HCT116 (cell line): ENCODE measurements at regions not wholly inside any gene's neighbourhood (a gene's known extent, or its start where the extent isn't known, plus 50 kb on each side); places are given as distances from the start of the nearest gene placed in this dataset.

Experiments
- ATAC-seq: fragments of 200-7000 bp; cut with Tn5 transposase; 2 replicates; pipeline ENCODE4 v1.9.1; 2020; ENCODE audit warnings: mild to moderate bottlenecking, moderate library complexity
- BruUV-seq: library from RNA; stranded (reverse); fragments of 400-500 nt; replicated peaks from 2 replicates; lab custom pipeline; 2021; lab: Mats Ljungman, UMichigan
- CTCF ChIA-PET: fragments of 300-600 bp; sonication (Branson Sonifier 250); formaldehyde crosslinking; loops from one replicate; lab custom pipeline; 2021; ENCODE audit warnings: antibody characterized with exemption; lab: Charles Lee
- POLR2A ChIA-PET: fragments of 300-600, 350-600 bp; sonication (Branson Sonifier 250); formaldehyde crosslinking; loops from one replicate; lab custom pipeline; 2021; ENCODE audit warnings: antibody characterized with exemption; lab: Charles Lee
- RAD21 ChIA-PET, 2 experiments: fragments of 300-600 bp; sonication (Branson Sonifier 250); formaldehyde crosslinking; loops; one replicate each; lab custom pipeline; 2023; ENCODE audit warnings: low total read pairs in 2 of 2; ENCODE audit not compliant: uncharacterized antibody in 2 of 2, unreplicated experiment in 2 of 2, low non-redundant PET in 1 of 2; lab: Charles Lee
- DNase-seq: peaks from one replicate; pipeline ENCODE4 v3.0.0-alpha.2; 2010; ENCODE audit warnings: low read depth, low spot score
- H2AFZ ChIP-seq: fragments of 200-600 bp; shearing (Covaris generic), sonication (generic); 2 replicates; pipeline ENCODE4 v1.6.1; 2017; ENCODE audit warnings: low read depth, mixed run types, mixed read lengths, antibody characterized with exemption, low read length; ENCODE audit not compliant: poor library complexity, severe bottlenecking
- H3K27ac ChIP-seq: 2 replicates; pipeline ENCODE4 v1.5.1; 2012; ENCODE audit warnings: low read depth, low read length
- H3K27me3 ChIP-seq: fragments of 200-600 bp; sonication (generic); 2 replicates; pipeline ENCODE4 v1.6.1; 2016; ENCODE audit warnings: mixed run types, low read length, mixed read lengths; ENCODE audit not compliant: insufficient read depth
- H3K36me3 ChIP-seq, 2 experiments: fragments of 200-500 bp in 1 of 2; fragments of 200-600 bp in 1 of 2; sonication (Bioruptor generic) in 1 of 2; sonication (generic) in 1 of 2; 2 replicates each; pipeline versions ENCODE4 v1.5.1 to v1.6.1; 2014 to 2016; ENCODE audit warnings: low read length in 2 of 2, inconsistent platforms in 1 of 2, mixed read lengths in 1 of 2, mixed run types in 1 of 2; ENCODE audit not compliant: insufficient read depth in 2 of 2, control insufficient read depth in 1 of 2
- H3K4me1 ChIP-seq, 2 experiments: fragments of 200-600 bp in 1 of 2; sonication (generic) in 1 of 2; 2 replicates each; pipeline versions ENCODE4 v1.5.1 to v1.6.1; 2012 to 2017; ENCODE audit warnings: low read length in 2 of 2, inconsistent platforms in 1 of 2, mild to moderate bottlenecking in 1 of 2, mixed read lengths in 1 of 2, mixed run types in 1 of 2, moderate library complexity in 1 of 2; ENCODE audit not compliant: insufficient read depth in 2 of 2, control insufficient read depth in 1 of 2
- H3K4me2 ChIP-seq: fragments of 200-600 bp; sonication (generic); 2 replicates; pipeline ENCODE4 v1.6.1; 2017; ENCODE audit warnings: mixed run types, low read length, mixed read lengths
- H3K4me3 ChIP-seq, 2 experiments: fragments of 200-600 bp in 1 of 2; sonication (generic) in 1 of 2; replicated peaks in 1 of 2; 2 replicates each; pipeline ENCODE4 v1.5.1; 2011 to 2016; ENCODE audit warnings: low read length in 2 of 2, control low read depth in 1 of 2, low read depth in 1 of 2, mild to moderate bottlenecking in 1 of 2, mixed read lengths in 1 of 2, mixed run types in 1 of 2
- H3K79me2 ChIP-seq: fragments of 200-600 bp; sonication (generic); 2 replicates; pipeline ENCODE4 v1.6.1; 2017; ENCODE audit warnings: mild to moderate bottlenecking, mixed run types, low read length, moderate library complexity, mixed read lengths; ENCODE audit not compliant: insufficient read depth
- H3K9ac ChIP-seq: fragments of 200-600 bp; sonication (generic); 2 replicates; pipeline ENCODE4 v1.6.1; 2016; ENCODE audit warnings: low read length, mixed read lengths
- H3K9me2 ChIP-seq: fragments of 200-600 bp; sonication (generic), shearing (Covaris generic); 2 replicates; pipeline ENCODE4 v1.6.1; 2017; ENCODE audit warnings: mixed run types, mild to moderate bottlenecking, moderate library complexity; ENCODE audit not compliant: insufficient read depth
- H3K9me3 ChIP-seq, 2 experiments: fragments of 200-500 bp in 1 of 2; fragments of 200-600 bp in 1 of 2; sonication (Bioruptor generic) in 1 of 2; sonication (generic) in 1 of 2; 2 replicates each; pipeline ENCODE4 v1.6.1; 2014 to 2017; ENCODE audit warnings: low read length in 2 of 2, mixed read lengths in 2 of 2, inconsistent platforms in 1 of 2, low read depth in 1 of 2, mild to moderate bottlenecking in 1 of 2, mixed run types in 1 of 2, moderate library complexity in 1 of 2; ENCODE audit not compliant: control insufficient read depth in 1 of 2, insufficient read depth in 1 of 2
- H4K20me1 ChIP-seq: fragments of 200-600 bp; sonication (generic), shearing (Covaris generic); 2 replicates; pipeline ENCODE4 v1.6.1; 2017; ENCODE audit warnings: mixed run types, mild to moderate bottlenecking, moderate library complexity; ENCODE audit not compliant: insufficient read depth
- CEBPB ChIP-seq: IDR thresholded peaks from 2 replicates; pipeline ENCODE4 v1.6.1; 2012; ENCODE audit warnings: low read depth
- EGR1 ChIP-seq: IDR thresholded peaks from 2 replicates; pipeline ENCODE4 v1.6.1; 2012; ENCODE audit warnings: low read depth
- ELF1 ChIP-seq: IDR thresholded peaks from 2 replicates; pipeline ENCODE4 v1.6.1; 2012; ENCODE audit warnings: low read depth, borderline replicate concordance
- MAX ChIP-seq: IDR thresholded peaks from 2 replicates; pipeline ENCODE4 v1.6.1; 2012
- REST ChIP-seq: IDR thresholded peaks from 2 replicates; pipeline ENCODE4 v1.6.1; 2012; ENCODE audit warnings: low read depth
- SP1 ChIP-seq: IDR thresholded peaks from 2 replicates; pipeline ENCODE4 v1.6.1; 2012; ENCODE audit warnings: low read depth
- YY1 ChIP-seq: IDR thresholded peaks from 2 replicates; pipeline ENCODE4 v1.6.1; 2011; ENCODE audit warnings: low read length, low read depth, moderate library complexity, mild to moderate bottlenecking; ENCODE audit not compliant: insufficient replicate concordance; ENCODE audit errors: extremely low read depth
- ZFX ChIP-seq: fragments of 450-650 bp; IDR thresholded peaks from 2 replicates; pipeline ENCODE4 v1.6.1; 2017
- ZNF274 ChIP-seq: fragments of 200-500 bp; sonication (Bioruptor generic); IDR thresholded peaks from 2 replicates; pipeline ENCODE4 v1.6.1; 2014; ENCODE audit warnings: mild to moderate bottlenecking, low read depth, low read length, inconsistent platforms
- intact Hi-C: fragments of 100-400 bp; cut with micrococcal nuclease; formaldehyde crosslinking; loops from 2 replicates; pipeline ENCODE4 v1.10.0; 2022

GRCh38 chr5:98540056-98540455 is 233.4 kb upstream of the RGMB start (continued):
- no peak for TF ChIP-seq REST
- TF ChIP-seq CEBPB = no peak
- TF ChIP-seq EGR1 = no peak
- TF ChIP-seq ZNF274 = no peak

- Histone ChIP-seq H2AFZ (no peak overlapping the region), H3K9me2 (no peaks in the 10 kb centered on the region)
- no peak for TF ChIP-seq ZFX
- TF ChIP-seq YY1 = no peak
- TF ChIP-seq MAX = no peak
- TF ChIP-seq SP1 = no peak
- TF ChIP-seq ELF1 = no peak
- TF ChIP-seq, all 23 proteins: peak for 0
- Histone ChIP-seq H3K79me2 (no peaks in the 10 kb centered on the region), H3K36me3 (no peaks in the 10 kb centered on the region), H3K4me3 (no peak overlapping the region), H3K9ac (no peak overlapping the region), H3K9me3 (no peaks in the 10 kb centered on the region), H4K20me1 (no peaks in the 10 kb centered on the region), H3K4me2 (no peak overlapping the region), H3K27me3 (no peaks in the 10 kb centered on the region), H3K4me1 (no peaks in the 10 kb centered on the region), H3K27ac (no peak overlapping the region)
- intact Hi-C loops = no loop called here
- DNase-seq (no peak), ATAC-seq (no peak)
- CTCF ChIA-PET = no interaction called here
- BruUV-seq = no TSS peak
- POLR2A ChIA-PET = no interaction called here
- RAD21 ChIA-PET = no interaction called here
These were observed 231.8 kb upstream of the RGMB start for GRCh38 chr5:98541641-98542040.
